ENCODE measurements at regions not wholly inside any gene's neighbourhood (a gene's known extent, or its start where the extent isn't known, plus 50 kb on each side); places are given as distances from the start of the nearest gene placed in this dataset.

DNA sequence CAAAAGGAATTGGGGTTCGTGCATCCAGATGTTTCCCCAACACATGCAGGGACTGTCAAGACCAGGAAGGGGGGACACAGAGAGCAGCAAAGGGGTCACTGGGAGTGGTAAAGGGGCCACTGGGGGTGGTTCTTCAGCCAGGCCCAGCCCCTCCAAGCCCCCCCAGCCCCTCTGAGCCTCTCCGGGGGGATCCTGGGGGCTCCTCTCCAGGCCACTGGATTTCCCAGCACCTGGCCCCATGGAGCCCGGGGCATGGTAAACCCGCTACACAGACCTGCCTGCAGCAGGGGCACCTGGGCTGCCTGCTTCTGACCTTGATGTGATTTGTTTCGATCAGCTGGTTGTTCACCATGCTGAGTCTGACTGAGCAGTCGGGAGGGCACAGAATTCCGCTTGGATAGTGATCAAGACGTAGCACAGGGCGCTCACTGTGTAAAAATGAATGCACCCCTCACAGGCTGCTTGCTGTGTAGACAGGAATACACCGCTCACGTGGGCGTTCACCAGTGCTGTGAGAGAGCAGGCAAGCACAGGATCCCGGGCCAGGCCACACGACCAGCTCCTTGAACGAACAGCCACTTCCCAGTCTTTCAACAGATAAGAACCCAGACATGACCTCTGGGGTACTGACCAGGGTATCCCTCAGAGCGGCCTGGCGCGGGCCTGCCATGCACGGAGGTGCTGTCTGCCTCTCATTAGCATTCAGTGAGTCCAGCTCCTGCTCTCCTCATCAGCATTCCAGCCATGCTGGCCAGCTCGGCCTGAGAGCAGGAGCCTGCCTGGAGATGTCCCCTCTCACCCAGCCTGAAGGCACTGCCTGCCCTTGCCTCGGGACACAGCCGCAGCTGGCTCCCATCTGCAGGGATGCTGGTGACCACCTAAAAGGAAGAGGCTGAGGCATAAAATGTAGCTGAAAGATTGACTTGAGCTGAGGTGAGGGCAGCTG, 73.3 kb upstream of the OTOS start:
- no peak for ATAC-seq (ENCODE audit: low read depth)
- no peak overlapping the region for H3K27ac Mint-ChIP-seq
- peaks cover 1% of the 10 kb centered on the region for H3K27me3 Mint-ChIP-seq
- H3K36me3 Mint-ChIP-seq = no peaks in the 10 kb centered on the region
- H3K4me1 Mint-ChIP-seq = no peaks in the 10 kb centered on the region
- H3K9me3 Mint-ChIP-seq = no peaks in the 10 kb centered on the region
- no peak for DNase-seq (ENCODE audit: low spot score in 2 of 2)
- no peak overlapping the region for H3K4me3 Mint-ChIP-seq

DNA sequence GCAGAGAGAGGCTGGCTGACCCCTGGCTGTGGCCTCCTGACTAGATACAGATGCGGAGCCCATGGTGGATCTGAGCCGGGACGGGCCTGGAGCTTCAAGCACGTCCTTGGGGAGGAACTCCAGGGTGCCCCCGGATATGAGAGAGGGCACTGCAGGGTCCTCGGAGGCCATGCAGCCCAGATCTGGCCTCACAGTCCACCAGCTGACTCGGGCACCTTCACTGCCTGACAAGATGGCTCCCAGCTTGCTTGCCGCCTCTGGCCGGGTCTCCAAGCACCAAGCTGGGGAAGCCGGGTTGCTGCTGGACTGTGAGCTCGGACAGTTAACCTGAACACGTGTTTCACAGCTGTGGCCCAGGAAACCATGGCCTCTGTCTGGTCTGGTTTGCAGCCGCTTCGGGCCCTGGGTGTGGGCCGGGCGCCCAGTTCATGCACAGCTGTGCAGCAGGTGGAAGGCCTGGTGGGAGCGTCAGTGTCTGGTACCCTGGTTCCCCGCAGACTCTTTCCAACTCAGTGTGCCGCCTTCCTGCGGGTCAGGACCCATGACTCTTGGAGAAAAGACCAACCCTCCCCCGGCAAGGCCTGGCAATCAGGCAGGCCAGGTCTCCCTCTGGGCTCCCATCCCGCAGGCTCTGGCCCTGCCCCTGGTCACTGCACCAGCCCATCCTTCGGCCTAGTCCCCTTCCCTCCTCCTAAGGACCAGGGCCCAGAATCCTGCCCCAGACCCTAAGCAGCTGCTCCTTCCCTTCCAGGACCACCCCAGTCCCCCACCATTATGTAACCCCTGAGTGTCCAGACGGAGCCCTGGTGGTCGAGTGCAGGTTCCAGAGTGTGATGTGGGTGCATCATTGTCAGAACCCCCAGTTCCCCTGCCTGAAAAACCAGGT, 74.6 kb upstream of the OTOS start:
- H3K36me3 Mint-ChIP-seq = no peaks in the 10 kb centered on the region
- ATAC-seq (ENCODE audit: low read depth) (no peak), DNase-seq (ENCODE audit: low spot score in 2 of 2) (no peak)
- no peak overlapping the region for H3K27ac Mint-ChIP-seq
- H3K9me3 Mint-ChIP-seq = no peaks in the 10 kb centered on the region
- no peak overlapping the region for H3K4me3 Mint-ChIP-seq
- peaks cover 3% of the 10 kb centered on the region for H3K27me3 Mint-ChIP-seq
- no peaks in the 10 kb centered on the region for H3K4me1 Mint-ChIP-seq

DNA sequence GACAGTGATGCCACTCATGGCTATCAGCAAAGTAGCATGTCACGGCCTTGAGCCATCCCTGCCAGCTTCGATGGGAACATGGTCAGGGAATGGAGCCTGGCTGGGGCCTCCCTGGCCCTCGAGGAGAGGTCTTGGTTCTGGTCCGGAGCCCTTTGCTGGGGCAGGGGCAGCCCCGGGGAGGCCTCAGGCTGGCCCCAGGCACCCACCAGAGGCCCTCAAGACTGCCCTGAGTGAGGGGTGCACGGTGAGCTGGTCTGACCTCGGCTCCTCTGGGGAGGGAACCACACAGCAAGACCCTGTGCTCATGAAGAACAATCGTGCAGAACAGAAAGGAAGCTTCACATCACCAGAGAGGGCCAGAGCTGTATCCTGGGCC, 75.2 kb upstream of the OTOS start:
- H3K9me3 Mint-ChIP-seq = no peaks in the 10 kb centered on the region
- no peaks in the 10 kb centered on the region for H3K4me1 Mint-ChIP-seq
- no peak overlapping the region for H3K4me3 Mint-ChIP-seq
- H3K27ac Mint-ChIP-seq = no peak overlapping the region
- DNase-seq (ENCODE audit: low spot score in 2 of 2) (no peak), ATAC-seq (ENCODE audit: low read depth) (no peak)
- H3K36me3 Mint-ChIP-seq = no peaks in the 10 kb centered on the region
- peaks cover 4% of the 10 kb centered on the region for H3K27me3 Mint-ChIP-seq

DNA sequence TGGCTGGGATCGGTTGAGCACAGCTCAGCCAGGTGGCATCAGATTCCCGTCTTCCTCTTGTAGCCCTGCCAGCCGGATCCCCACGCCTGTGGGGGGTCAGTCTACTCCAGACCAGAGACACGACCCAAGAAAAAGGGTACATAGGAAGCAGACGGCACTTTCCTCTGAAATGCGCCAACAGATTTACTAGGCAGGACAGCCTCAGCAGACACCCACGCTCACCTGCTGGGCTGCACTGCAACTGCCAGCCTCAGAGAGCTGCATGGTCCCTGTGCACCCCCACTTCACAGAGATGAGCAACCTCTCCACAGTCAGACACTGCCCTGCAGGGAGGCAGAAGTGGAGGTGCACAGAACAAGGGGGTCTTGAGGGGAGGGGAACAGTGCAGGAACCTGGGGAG, 75.7 kb upstream of the OTOS start:
- ATAC-seq (ENCODE audit: low read depth) = no peak
- DNase-seq (ENCODE audit: low spot score in 2 of 2) = no peak

DNA sequence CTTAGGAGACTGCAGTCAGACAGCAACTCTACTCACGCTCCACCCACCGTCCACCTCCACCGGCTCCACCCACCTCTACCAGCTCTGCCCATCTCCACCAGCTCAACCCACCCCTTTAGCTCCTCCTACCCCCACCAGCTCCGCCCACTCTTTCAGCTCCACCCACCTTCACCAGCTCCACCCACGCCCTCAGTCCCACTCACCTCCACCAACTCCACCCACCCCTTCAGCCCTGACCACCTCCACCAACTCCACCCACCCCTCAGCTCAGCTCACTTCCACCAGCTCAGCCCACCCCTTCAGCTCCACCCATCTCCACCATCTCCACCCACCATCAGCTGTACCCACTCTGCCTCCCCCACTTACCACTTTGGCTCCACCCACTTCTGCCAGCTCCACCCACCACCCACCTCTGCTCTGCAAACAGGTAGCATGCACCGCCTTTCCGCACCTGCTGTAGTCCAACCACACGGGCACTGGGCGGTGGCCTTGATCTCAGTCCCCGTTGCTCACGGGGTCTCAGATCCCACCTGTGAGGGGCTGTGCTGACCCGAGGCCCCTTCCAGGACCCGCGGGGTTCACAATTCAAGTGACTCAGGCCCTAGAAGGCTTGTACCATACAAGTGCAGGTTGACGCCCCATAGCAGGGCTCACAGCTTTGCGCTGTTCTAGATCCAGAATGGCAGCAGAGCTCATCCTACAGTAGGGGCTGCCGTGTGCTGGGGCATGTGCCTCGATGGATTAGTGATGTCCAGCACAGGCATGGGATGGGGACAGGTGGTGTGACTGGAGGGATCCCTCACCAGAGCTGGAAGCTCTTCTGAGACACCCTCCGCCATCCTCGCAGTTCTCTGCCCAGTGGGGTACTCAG, 77.2 kb upstream of the OTOS start:
- H3K9me3 Mint-ChIP-seq = peaks cover 4% of the 10 kb centered on the region
- ATAC-seq (ENCODE audit: low read depth) (no peak), DNase-seq (ENCODE audit: low spot score in 2 of 2) (no peak)
- no peak overlapping the region for H3K4me3 Mint-ChIP-seq
- no peaks in the 10 kb centered on the region for H3K36me3 Mint-ChIP-seq
- H3K4me1 Mint-ChIP-seq = no peaks in the 10 kb centered on the region
- no peak overlapping the region for H3K27ac Mint-ChIP-seq
- H3K27me3 Mint-ChIP-seq = peaks cover 6% of the 10 kb centered on the region

More for the DNA sequence above, 75.7 kb upstream of the OTOS start:
- H3K27me3 Mint-ChIP-seq = peaks cover 4% of the 10 kb centered on the region
- no peak overlapping the region for H3K4me3 Mint-ChIP-seq
- H3K27ac Mint-ChIP-seq = no peak overlapping the region
- no peaks in the 10 kb centered on the region for H3K36me3 Mint-ChIP-seq
- no peaks in the 10 kb centered on the region for H3K4me1 Mint-ChIP-seq
- H3K9me3 Mint-ChIP-seq = no peaks in the 10 kb centered on the region

DNA sequence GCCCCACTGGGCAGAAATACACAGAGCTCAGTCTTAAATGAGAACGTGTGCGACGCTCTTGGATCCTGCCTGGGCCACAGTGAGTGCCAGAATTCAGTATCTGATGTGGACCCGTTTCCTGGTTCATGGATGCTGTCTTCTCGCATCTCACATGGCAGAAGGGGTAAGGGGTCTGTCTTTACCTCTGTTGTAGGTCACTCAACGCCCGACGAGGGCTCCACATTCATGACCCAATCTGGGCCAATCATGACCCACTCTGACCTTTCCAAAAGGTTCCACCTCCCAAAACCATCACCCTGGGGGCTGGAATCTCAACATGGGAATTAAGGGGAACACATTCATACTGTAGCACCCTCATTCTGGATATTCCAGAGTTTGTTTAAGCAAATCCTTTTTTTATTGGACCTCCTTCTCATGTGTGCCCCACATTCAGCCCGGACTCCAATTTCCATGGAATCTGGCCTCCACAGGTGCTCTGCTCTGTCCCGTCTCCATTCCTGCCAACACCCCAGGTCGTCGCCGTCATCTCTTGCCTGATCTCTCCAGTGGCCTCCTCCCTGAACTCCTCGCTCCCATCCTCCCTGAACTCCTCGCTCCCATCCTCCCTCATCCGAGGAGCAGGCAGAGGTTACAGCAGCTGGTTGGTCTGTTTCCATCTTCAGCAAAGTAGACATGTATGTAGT, 78.9 kb upstream of the OTOS start:
- ATAC-seq (ENCODE audit: low read depth) (no peak), DNase-seq (ENCODE audit: low spot score in 2 of 2) (no peak)

DNA sequence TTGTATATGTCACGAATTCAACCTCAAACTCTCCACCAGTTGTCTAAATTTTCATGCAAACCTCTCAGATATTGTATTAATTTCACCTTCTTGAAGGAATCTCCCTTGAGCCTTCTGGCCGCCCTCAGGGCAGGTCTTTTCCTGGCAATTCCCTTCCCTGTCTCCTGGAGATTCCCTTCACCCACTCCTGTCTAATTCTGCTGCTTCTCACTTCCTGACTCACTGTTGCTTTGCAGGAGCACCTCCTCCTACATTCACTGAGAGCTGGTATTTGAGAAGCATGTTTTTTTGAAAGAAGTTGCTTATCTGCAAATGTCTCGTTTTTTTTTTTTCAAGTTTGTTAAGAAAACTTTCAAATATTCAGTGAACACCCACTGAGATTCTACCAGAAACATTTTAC, 79.9 kb upstream of the OTOS start:
- peaks cover 4% of the 10 kb centered on the region for H3K9me3 Mint-ChIP-seq
- no peak overlapping the region for H3K27ac Mint-ChIP-seq
- H3K4me3 Mint-ChIP-seq = no peak overlapping the region
- no peaks in the 10 kb centered on the region for H3K4me1 Mint-ChIP-seq
- peaks cover 6% of the 10 kb centered on the region for H3K27me3 Mint-ChIP-seq
- no peaks in the 10 kb centered on the region for H3K36me3 Mint-ChIP-seq
- ATAC-seq (ENCODE audit: low read depth) = no peak
- no peak for DNase-seq (ENCODE audit: low spot score in 2 of 2)

More for the DNA sequence above, 78.9 kb upstream of the OTOS start:
- H3K27ac Mint-ChIP-seq = no peak overlapping the region
- peaks cover 5% of the 10 kb centered on the region for H3K27me3 Mint-ChIP-seq
- H3K36me3 Mint-ChIP-seq = no peaks in the 10 kb centered on the region
- H3K4me1 Mint-ChIP-seq = no peaks in the 10 kb centered on the region
- H3K9me3 Mint-ChIP-seq = peaks cover 4% of the 10 kb centered on the region
- no peak overlapping the region for H3K4me3 Mint-ChIP-seq

DNA sequence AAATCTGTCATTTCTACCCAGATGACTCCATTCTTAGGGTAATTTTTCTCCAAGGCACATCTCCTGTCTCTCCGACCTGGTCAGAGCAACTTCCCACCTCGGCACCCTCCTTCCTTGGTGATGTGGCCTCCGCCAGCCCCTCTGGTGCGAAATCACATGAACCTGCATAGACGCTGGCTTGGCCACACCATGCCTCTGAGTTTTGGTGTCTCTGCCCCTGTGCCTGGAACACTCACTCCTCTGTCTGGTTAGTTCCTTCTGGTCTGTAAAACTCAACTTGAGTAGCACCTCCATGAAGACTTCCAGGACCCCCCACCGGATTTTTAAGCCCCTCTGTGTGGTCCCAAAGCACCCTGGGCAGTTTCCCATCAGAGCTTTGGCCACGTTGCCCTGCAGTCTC, 83.2 kb upstream of the OTOS start:
- no peak overlapping the region for H3K27ac Mint-ChIP-seq
- H3K36me3 Mint-ChIP-seq = no peaks in the 10 kb centered on the region
- ATAC-seq (ENCODE audit: low read depth) = no peak
- H3K9me3 Mint-ChIP-seq = peaks cover 7% of the 10 kb centered on the region
- peaks cover 17% of the 10 kb centered on the region for H3K27me3 Mint-ChIP-seq
- DNase-seq (ENCODE audit: low spot score in 2 of 2) = no peak
- no peak overlapping the region for H3K4me3 Mint-ChIP-seq
- no peaks in the 10 kb centered on the region for H3K4me1 Mint-ChIP-seq

- H3K27me3 Mint-ChIP-seq = peaks cover 18% of the 10 kb centered on the region
- no peak for ATAC-seq (ENCODE audit: low read depth)
- peaks cover 14% of the 10 kb centered on the region for H3K9me3 Mint-ChIP-seq
- no peak overlapping the region for H3K4me3 Mint-ChIP-seq
- H3K4me1 Mint-ChIP-seq = no peaks in the 10 kb centered on the region
- no peak overlapping the region for H3K27ac Mint-ChIP-seq
- peaks cover under 1% of the 10 kb centered on the region for H3K36me3 Mint-ChIP-seq
- DNase-seq (ENCODE audit: low spot score in 2 of 2) = no peak
These were observed 84.2 kb upstream of the OTOS start for GRCh38 chr2:240224676-240225075.

- Mint-ChIP-seq H3K4me1 (peaks cover 3% of the 10 kb centered on the region), H3K27me3 (peaks cover 20% of the 10 kb centered on the region), H3K9me3 (peaks cover 18% of the 10 kb centered on the region), H3K27ac (no peak overlapping the region), H3K4me3 (no peak overlapping the region), H3K36me3 (peaks cover 4% of the 10 kb centered on the region)
- DNase-seq (ENCODE audit: low spot score in 2 of 2) (no peak), ATAC-seq (ENCODE audit: low read depth) (no peak)
These were observed 84.7 kb upstream of the OTOS start for GRCh38 chr2:240225131-240225530.

DNA sequence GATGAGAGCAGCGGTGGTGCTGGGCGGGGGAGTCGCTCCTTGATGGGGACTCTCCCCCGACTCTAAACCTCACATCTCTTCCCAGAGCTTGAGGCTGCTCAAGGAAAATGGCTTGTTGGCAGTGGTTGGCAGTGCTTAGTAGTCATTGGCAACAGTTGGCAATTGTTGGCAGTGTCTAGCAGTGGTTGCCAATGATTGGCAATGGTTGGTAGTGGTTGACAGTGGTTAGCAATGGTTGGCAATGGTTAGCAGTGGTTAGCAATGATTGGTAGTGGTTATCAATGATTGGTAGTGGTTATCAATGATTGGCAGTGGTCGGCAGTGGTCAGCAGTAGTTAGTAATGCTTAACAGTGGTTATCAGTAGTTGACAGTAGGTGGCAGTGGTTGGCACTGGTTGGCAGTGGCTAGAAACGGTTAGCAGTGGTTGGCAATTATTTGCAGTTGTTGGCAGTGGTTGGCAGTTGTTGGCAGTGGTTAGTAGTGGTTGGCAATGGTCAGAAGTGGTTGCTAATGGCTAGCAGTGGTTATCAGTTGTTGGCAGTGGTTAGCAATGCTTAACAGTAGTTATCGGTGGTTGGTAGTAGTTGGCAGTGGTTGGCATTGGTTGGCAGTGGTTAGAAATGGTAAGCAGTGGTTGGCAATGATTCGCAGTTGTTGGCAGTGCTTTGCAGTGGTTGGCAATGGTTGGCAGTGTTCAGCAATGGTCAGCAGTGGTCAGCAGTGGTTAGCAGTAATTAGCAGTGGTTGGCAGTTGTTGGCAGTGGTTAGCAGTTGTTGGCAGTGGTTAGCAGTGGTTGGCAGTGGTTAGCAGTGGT, 85.4 kb upstream of the OTOS start:
- Mint-ChIP-seq H3K27me3 (peaks cover 23% of the 10 kb centered on the region), H3K27ac (no peak overlapping the region), H3K4me3 (no peak overlapping the region), H3K4me1 (peaks cover 4% of the 10 kb centered on the region), H3K9me3 (peaks cover 19% of the 10 kb centered on the region), H3K36me3 (peaks cover 4% of the 10 kb centered on the region)
- DNase-seq (ENCODE audit: low spot score in 2 of 2) (no peak), ATAC-seq (ENCODE audit: low read depth) (no peak)

- ATAC-seq (ENCODE audit: low read depth) = no peak
- Mint-ChIP-seq H3K4me1 (peaks cover 4% of the 10 kb centered on the region), H3K9me3 (peaks cover 19% of the 10 kb centered on the region), H3K27ac (no peak overlapping the region), H3K36me3 (peaks cover 4% of the 10 kb centered on the region), H3K4me3 (no peak overlapping the region), H3K27me3 (peaks cover 25% of the 10 kb centered on the region)
- DNase-seq (ENCODE audit: low spot score in 2 of 2) = no peak
These were observed 86.4 kb upstream of the OTOS start for GRCh38 chr2:240226672-240227537.

Measured in memory B cell (primary cell).